ENCODE measurements at regions not wholly inside any gene's neighbourhood (a gene's known extent, or its start where the extent isn't known, plus 50 kb on each side); places are given as distances from the start of the nearest gene placed in this dataset.

DNA sequence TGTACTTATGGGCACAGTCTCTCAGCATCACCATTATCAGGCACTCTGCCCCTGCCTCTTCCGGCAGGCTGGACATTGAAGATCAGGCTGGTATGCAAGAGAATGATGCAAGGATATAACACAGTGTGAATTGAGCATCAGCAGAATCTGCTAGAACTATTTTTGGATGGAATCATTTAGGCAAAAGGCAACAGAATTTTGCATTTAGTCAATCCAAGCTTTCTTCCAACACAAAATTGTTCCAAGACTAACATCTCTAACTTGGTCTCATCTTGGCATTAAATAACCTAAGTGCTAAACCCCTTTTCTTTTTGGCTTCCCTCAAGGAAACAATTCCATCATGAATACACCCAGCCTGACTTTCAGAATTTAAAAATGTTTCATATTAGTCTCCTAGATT lies 339.9 kb downstream of the PRELID2 start:
- DNase-seq (ENCODE audit: extremely low read depth, low read depth) = no peak
- TF ChIP-seq, protein P1, sequence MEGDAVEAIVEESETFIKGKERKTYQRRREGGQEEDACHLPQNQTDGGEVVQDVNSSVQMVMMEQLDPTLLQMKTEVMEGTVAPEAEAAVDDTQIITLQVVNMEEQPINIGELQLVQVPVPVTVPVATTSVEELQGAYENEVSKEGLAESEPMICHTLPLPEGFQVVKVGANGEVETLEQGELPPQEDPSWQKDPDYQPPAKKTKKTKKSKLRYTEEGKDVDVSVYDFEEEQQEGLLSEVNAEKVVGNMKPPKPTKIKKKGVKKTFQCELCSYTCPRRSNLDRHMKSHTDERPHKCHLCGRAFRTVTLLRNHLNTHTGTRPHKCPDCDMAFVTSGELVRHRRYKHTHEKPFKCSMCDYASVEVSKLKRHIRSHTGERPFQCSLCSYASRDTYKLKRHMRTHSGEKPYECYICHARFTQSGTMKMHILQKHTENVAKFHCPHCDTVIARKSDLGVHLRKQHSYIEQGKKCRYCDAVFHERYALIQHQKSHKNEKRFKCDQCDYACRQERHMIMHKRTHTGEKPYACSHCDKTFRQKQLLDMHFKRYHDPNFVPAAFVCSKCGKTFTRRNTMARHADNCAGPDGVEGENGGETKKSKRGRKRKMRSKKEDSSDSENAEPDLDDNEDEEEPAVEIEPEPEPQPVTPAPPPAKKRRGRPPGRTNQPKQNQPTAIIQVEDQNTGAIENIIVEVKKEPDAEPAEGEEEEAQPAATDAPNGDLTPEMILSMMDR (IDR thresholded peaks at IDR 0.05; ENCODE audit: low read depth, low read length) = no peak

DNA sequence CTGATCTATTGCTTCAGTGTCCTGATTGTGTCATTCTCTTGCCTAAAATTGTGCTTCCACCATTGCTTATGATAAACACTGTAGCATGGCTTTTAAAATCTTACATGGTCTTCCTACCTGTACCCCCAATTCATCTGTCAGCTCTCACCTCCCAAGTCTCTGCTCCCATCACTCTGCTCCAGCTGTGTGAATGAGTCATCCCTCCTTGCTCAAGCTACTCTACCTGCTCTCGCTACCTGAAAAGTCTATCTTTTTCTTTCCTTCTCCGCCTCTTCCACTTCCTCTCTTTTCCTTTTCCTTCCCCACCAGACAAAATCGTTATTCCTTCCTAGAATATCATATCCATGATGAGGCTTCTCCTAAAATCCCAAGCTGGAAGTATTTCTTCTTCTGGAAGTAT lies 341.7 kb downstream of the PRELID2 start:
- no peak for DNase-seq (ENCODE audit: extremely low read depth, low read depth)
- TF ChIP-seq, protein P1 (IDR thresholded peaks at IDR 0.05; ENCODE audit: low read depth, low read length) = no peak

DNA sequence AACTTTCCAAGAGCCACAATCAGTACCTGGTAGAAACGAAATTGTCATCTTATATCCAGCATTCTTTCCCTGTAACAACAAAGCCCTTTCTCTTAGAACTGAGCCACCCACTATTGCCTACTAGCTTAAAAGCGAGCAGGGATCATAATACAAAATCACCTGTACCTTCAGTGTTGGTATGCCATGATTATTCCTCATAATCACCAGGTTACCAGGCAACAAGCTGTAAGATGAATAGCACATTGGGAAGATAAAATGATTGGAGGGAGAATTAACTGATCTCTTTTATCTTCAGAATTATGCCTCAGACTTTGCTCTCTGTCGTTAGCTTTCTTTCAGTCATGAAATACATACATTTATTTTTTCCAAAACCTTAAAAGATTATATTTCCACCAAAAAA lies 345.6 kb downstream of the PRELID2 start:
- TF ChIP-seq, protein P1 (IDR thresholded peaks at IDR 0.05; ENCODE audit: low read depth, low read length) = no peak

DNA sequence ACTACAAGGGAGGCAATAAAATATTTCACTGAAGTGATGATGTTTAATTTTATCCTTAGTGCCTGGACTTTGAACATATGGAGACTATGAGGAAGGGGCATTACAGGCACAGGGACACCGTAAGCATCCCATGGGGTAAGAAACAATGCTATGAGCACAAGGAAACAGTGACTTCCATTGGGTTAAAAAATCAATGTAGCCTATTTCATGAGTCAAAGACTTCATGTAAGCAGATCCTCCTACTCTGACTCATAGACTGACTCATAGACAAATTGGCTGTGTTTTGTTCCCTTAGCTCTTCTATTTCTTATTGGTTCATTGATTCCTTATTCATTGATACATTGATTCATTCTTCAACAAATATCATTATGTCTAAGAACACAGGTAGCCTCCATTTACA lies 351.0 kb downstream of the PRELID2 start:
- TF ChIP-seq, protein P1 (IDR thresholded peaks at IDR 0.05; ENCODE audit: low read depth, low read length) = no peak
- DNase-seq (ENCODE audit: extremely low read depth, low read depth) = no peak

More for the DNA sequence above, 345.6 kb downstream of the PRELID2 start:
- DNase-seq (ENCODE audit: extremely low read depth, low read depth) = no peak

DNA sequence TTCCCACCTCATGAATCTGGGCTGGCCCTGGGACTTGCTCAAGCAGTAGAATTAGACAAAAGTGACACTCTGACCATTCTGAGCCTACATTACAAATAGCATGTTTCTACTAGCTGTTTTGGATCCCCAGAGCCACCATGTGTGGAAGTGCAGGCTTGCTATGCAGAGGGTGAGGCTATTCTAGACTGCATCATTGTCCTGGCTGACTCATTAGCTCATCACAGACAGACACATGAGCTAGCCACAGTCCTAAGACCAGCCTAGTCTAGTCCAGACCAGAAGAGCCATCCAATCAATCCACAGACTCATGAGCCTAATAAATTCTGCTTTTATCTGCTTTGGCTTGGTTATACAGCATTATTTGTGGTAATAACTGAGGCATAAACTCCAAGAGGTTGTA lies 351.9 kb downstream of the PRELID2 start:
- no peak for DNase-seq (ENCODE audit: extremely low read depth, low read depth)
- TF ChIP-seq, protein P1 (IDR thresholded peaks at IDR 0.05; ENCODE audit: low read depth, low read length) = no peak

DNA sequence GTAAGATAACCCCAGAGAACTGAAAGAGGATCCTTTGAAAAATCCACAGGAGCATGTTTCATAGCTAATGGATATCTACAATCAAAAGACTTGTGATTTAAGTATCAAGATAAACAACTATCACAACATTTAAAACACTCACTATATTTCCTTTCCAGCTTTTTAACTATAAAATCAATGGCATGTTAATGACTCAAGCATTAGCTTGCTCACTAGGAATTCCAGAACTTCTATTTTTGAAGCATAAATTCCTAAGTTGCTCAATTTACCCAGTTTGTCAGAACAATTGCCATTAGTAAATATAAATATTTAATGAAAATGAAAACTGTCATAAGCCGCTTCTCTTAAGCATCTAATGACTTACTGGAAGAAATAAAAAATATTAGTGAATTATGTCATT lies 355.3 kb downstream of the PRELID2 start:
- no peak for DNase-seq (ENCODE audit: extremely low read depth, low read depth)
- TF ChIP-seq, protein P1 (IDR thresholded peaks at IDR 0.05; ENCODE audit: low read depth, low read length) = no peak

DNA sequence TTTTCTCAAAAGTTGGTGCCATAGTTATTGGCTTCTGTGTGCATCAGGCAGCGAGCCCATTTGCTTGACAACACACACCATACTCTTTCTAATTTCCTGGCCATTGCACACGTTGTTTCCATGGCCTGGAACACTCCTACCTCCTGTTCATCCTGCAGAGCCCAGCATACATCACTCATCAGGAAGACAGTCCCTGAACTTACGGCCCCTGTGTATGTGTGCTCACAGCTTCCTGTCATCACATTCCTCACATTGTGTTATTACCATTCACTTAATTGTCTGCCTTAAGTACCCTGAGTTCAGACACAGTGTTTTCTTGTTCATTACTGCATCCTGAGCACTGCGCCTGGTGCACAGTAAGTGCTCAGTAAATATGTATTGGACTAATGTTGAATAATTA lies 355.9 kb downstream of the PRELID2 start:
- TF ChIP-seq, protein P1 (IDR thresholded peaks at IDR 0.05; ENCODE audit: low read depth, low read length) = no peak
- DNase-seq (ENCODE audit: extremely low read depth, low read depth) = no peak

Data from AG09319 (cell line).